Uterus (tissue), 3 donors: ENCODE measurements at regions not wholly inside any gene's neighbourhood (a gene's known extent, or its start where the extent isn't known, plus 50 kb on each side); places are given as distances from the start of the nearest gene placed in this dataset.

Source experiments
- DNase-seq, 2 donors: peaks; one replicate each; pipeline ENCODE4 v3.0.0-alpha.2; 2019 to 2020
- H3K27ac ChIP-seq, 2 donors: fragments of 200-600 bp; sonication (generic); 1 replicate in 1 of 2; 2 replicates in 1 of 2; pipeline ENCODE4 v1.5.1; 2016 to 2018
- H3K27me3 ChIP-seq, 2 donors: fragments of 200-600 bp; sonication (generic); one replicate each; pipeline ENCODE4 v1.5.1; 2018 to 2019; ENCODE audit warnings: control low read depth in 1 of 2
- H3K36me3 ChIP-seq, 2 donors: fragments of 200-600 bp; sonication (generic); one replicate each; pipeline ENCODE4 v1.5.1; 2019; ENCODE audit warnings: control low read depth in 1 of 2
- H3K4me1 ChIP-seq, 2 donors: fragments of 200-600 bp; sonication (generic); one replicate each; pipeline ENCODE4 v1.5.1; 2018 to 2019; ENCODE audit warnings: control low read depth in 1 of 2
- H3K4me3 ChIP-seq, 2 donors: fragments of 200-600 bp; sonication (generic); 1 replicate in 1 of 2; 2 replicates in 1 of 2; pipeline ENCODE4 v1.5.1; 2018 to 2019; ENCODE audit warnings: mild to moderate bottlenecking in 1 of 2
- H3K9me3 ChIP-seq, 2 donors: fragments of 200-600 bp; sonication (generic); one replicate each; pipeline ENCODE4 v1.5.1; 2019; ENCODE audit warnings: control low read depth in 1 of 2
- POLR2A ChIP-seq, 2 donors: fragments of 450-650 bp; IDR thresholded peaks; one replicate each; pipeline ENCODE4 v1.6.1; 2016; ENCODE audit warnings: antibody characterized with exemption in 2 of 2, mild to moderate bottlenecking in 1 of 2, moderate library complexity in 1 of 2
- intact Hi-C: fragments of 100-400 bp; cut with DNase I; formaldehyde crosslinking; loops from one replicate; pipeline ENCODE4 v1.15.1; 2023; ENCODE audit warnings: low total_unique reads
- TF ChIP-seq, protein P1 (sequence below), 4 experiments: fragments of 200-600 bp in 2 of 4; fragments of 450-650 bp in 2 of 4; sonication (generic) in 2 of 4; IDR thresholded peaks; one replicate each; pipeline ENCODE4 v1.5.1; 2016 to 2019; ENCODE audit warnings: antibody characterized with exemption in 4 of 4, mild to moderate bottlenecking in 2 of 4, moderate library complexity in 1 of 4
- donor health status: DM: yes; HTN: yes; CAD: no.

DNA sequence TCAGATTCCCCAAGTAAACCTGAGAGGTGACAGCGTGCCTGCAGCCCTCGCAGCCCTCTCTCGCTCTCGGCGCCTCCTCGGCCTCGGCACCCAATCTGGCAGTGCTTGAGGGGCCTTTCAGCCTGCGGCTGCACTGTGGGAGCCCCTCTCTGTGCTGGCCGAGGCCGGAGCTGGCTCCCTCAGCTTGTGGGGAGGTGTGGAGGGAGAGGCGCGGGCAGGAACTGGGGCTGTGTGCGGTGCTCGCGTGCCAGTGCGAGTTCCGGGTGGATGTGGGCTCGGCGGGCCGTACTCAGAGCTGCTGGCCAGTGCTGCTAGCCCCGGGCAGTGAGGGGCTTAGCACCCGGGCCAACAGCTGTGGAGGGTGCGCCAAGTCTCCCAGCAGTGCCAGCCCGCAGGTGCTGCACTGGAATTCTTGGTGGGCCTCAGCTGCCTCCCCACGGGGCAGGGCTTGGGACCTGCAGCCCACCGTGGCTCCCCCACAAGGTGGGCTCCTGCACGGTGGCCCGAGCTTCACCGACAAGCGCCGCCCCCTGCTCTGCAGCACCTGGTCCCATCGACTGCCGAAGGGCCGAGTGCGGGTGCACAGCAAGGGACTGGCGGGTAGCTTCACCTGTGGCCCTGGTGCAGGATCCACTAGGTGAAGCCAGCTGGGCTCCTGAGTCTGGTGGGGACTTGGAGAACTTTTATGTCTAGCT, 809.7 kb upstream of the ADGRB3 start:
- Histone ChIP-seq H3K4me3 (no peak overlapping the region), H3K4me1 (no peaks in the 10 kb centered on the region), H3K27ac (no peak overlapping the region), H3K36me3 (peaks cover 0 to 2% of the 10 kb centered on the region in 2 donors), H3K27me3 (no peaks in the 10 kb centered on the region), H3K9me3 (no peaks in the 10 kb centered on the region)
- TF ChIP-seq, protein P1, sequence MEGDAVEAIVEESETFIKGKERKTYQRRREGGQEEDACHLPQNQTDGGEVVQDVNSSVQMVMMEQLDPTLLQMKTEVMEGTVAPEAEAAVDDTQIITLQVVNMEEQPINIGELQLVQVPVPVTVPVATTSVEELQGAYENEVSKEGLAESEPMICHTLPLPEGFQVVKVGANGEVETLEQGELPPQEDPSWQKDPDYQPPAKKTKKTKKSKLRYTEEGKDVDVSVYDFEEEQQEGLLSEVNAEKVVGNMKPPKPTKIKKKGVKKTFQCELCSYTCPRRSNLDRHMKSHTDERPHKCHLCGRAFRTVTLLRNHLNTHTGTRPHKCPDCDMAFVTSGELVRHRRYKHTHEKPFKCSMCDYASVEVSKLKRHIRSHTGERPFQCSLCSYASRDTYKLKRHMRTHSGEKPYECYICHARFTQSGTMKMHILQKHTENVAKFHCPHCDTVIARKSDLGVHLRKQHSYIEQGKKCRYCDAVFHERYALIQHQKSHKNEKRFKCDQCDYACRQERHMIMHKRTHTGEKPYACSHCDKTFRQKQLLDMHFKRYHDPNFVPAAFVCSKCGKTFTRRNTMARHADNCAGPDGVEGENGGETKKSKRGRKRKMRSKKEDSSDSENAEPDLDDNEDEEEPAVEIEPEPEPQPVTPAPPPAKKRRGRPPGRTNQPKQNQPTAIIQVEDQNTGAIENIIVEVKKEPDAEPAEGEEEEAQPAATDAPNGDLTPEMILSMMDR (IDR thresholded peaks at IDR 0.05): no peak
- no peak for TF ChIP-seq POLR2A (IDR thresholded peaks at IDR 0.05)
- DNase-seq: no peak
- intact Hi-C loops: no loop called here

DNA sequence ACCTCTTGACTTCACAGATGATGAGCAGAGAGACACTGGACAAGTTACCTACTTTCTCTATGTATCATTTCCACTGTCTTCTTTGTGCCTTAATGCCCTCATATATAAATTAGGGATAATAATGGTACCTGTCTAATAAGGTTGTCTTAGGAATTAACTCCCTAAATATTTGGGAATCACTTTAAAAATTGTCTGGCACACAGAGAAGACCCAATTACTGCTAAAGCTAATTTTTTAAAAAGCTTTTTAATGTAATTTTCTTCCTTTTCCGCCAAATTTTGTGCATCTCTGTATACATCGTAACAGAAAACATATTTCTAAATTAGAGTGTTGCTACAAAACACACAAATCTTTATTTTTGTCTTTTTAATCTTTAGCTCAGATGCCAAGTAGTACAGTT, 816.8 kb upstream of the ADGRB3 start:
- H3K4me3 ChIP-seq: no peak overlapping the region
- peaks cover 0 to 4% of the 10 kb centered on the region in 2 donors for H3K9me3 ChIP-seq
- DNase-seq: no peak
- no peaks in the 10 kb centered on the region for H3K4me1 ChIP-seq
- H3K27ac ChIP-seq: no peak overlapping the region
- intact Hi-C loops: no loop called here
- H3K27me3 ChIP-seq: no peaks in the 10 kb centered on the region
- no peak for TF ChIP-seq POLR2A (IDR thresholded peaks at IDR 0.05)
- TF ChIP-seq, protein P1 (IDR thresholded peaks at IDR 0.05): no peak
- no peaks in the 10 kb centered on the region for H3K36me3 ChIP-seq

DNA sequence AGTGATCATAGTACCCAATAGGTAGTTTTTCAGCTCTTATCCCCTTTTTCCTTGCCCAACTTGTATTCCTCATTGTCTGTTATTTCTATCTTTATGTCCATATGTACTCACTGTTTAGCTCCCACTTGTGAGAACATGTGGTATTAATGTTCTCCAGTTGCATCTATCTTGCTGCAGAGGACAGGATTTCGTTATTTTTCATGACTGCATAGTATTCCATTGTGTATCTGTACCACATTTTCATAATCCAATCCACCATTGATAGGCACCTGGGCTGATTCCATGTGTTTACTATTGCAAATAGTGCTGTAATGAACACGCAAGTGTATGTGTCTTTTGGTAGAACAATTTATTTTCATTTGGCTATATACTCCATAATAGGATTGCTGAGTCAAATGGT, 819.5 kb upstream of the ADGRB3 start:
- H3K27ac ChIP-seq: no peak overlapping the region
- intact Hi-C loops: no loop called here
- H3K4me1 ChIP-seq: no peaks in the 10 kb centered on the region
- no peak overlapping the region for H3K4me3 ChIP-seq
- no peak for DNase-seq
- no peaks in the 10 kb centered on the region for H3K27me3 ChIP-seq
- peaks cover 0 to 16% of the 10 kb centered on the region in 2 donors for H3K9me3 ChIP-seq
- no peak for TF ChIP-seq POLR2A (IDR thresholded peaks at IDR 0.05)
- H3K36me3 ChIP-seq: no peaks in the 10 kb centered on the region

DNA sequence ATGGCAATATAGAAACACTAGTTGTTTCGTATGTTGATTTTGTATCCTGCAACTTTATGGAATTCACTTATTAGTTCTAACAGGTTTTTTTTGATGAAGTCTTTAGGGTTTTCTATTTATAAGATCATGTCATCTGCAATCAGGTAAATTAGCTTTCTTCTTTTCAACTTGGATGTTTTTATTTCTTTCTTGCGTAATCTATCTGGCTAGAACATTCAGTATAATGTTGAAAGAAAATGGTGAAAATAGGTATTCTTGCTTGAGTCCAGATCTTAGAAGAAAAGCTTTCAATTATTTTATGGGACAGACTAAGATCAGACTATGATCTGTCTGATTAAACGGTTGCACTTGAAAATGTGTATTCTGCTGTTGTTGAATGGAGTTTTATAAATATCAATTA, 820.8 kb upstream of the ADGRB3 start:
- no peaks in the 10 kb centered on the region for H3K27me3 ChIP-seq
- intact Hi-C loops: no loop called here
- DNase-seq: no peak
- H3K4me3 ChIP-seq: no peak overlapping the region
- no peak overlapping the region for H3K27ac ChIP-seq
- TF ChIP-seq, protein P1 (IDR thresholded peaks at IDR 0.05): no peak
- TF ChIP-seq POLR2A (IDR thresholded peaks at IDR 0.05): no peak
- no peaks in the 10 kb centered on the region for H3K4me1 ChIP-seq
- H3K36me3 ChIP-seq: no peaks in the 10 kb centered on the region
- H3K9me3 ChIP-seq: peaks cover 0 to 16% of the 10 kb centered on the region in 2 donors

DNA sequence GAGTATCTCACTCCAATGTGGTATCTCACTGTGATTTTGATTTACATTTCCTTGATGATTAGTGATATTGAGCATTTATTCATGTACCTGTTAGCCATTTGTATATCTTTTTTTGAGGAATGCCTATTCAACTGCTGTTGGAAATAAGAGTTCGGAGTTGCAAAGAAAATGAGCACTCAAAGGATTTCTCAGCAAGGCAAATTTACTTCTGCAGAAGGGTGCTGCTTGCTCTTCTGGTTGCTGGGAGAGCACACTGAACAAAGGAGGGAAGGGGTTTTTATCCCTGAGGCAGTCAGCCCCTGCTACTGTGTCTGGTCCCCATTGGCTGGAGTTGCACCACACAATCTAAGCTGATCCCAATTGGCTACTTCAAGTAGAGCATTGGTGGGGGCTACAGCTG, 822.4 kb upstream of the ADGRB3 start:
- H3K36me3 ChIP-seq: no peaks in the 10 kb centered on the region
- intact Hi-C loops: no loop called here

More for the DNA sequence above, 822.4 kb upstream of the ADGRB3 start:
- no peak for TF ChIP-seq POLR2A (IDR thresholded peaks at IDR 0.05)
- TF ChIP-seq, protein P1 (IDR thresholded peaks at IDR 0.05): no peak
- no peaks in the 10 kb centered on the region for H3K4me1 ChIP-seq
- H3K27me3 ChIP-seq: no peaks in the 10 kb centered on the region
- DNase-seq: no peak
- H3K27ac ChIP-seq: no peak overlapping the region
- no peak overlapping the region for H3K4me3 ChIP-seq
- H3K9me3 ChIP-seq: peaks cover 0 to 16% of the 10 kb centered on the region in 2 donors
